Lower leg skin (tissue), 3 donors: ENCODE measurements at regions not wholly inside any gene's neighbourhood (a gene's known extent, or its start where the extent isn't known, plus 50 kb on each side); places are given as distances from the start of the nearest gene placed in this dataset.

Source experiments
- CTCF ChIP-seq, 3 donors: fragments of 450-650 bp; IDR thresholded peaks; one replicate each; pipeline ENCODE4 v1.5.1; 2016; ENCODE audit warnings: antibody characterized with exemption in 3 of 3, mild to moderate bottlenecking in 3 of 3, moderate library complexity in 2 of 3
- POLR2A ChIP-seq, 2 donors: fragments of 450-650 bp; IDR thresholded peaks; one replicate each; pipeline ENCODE4 v1.6.1; 2016 to 2017; ENCODE audit warnings: antibody characterized with exemption in 2 of 2, mild to moderate bottlenecking in 1 of 2, moderate library complexity in 1 of 2

- TF ChIP-seq POLR2A (IDR thresholded peaks at IDR 0.05) (no peak), CTCF (IDR thresholded peaks at IDR 0.05) (no peak)
These were observed 60.0 kb downstream of the NAV1 start for GRCh38 chr1:201598973-201599372.
